Activated T-helper 9 cell treated with anti-CD3 and anti-CD28 coated beads, Interleukin-2, amount 50 U/mL, for 16 hours (primary cell): ENCODE measurements at regions not wholly inside any gene's neighbourhood (a gene's known extent, or its start where the extent isn't known, plus 50 kb on each side); places are given as distances from the start of the nearest gene placed in this dataset.

ENCODE experiments used
- DNase-seq: peaks from one replicate; pipeline ENCODE4 v3.0.0-alpha.2; 2020; ENCODE audit warnings: low read depth

DNA sequence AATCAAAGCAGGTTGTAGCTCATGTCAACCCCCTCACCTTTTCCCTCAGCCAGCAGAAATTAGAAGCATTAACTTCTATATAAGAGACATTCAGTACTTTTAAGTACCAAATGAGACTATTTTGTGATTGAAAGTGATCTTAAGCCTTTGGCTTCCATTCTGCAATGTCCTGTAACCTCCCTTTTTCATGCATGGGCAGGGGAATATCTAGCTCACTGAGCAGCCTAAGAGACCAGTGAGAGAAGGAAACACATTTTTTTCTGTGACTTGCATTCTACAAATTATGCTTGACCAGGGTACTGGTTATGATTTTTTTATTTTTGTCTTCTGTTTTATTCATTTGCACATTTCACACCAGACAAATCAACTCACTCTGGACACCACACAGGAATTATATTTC lies 369.6 kb downstream of the KCTD12 start:
- no peak for DNase-seq

DNA sequence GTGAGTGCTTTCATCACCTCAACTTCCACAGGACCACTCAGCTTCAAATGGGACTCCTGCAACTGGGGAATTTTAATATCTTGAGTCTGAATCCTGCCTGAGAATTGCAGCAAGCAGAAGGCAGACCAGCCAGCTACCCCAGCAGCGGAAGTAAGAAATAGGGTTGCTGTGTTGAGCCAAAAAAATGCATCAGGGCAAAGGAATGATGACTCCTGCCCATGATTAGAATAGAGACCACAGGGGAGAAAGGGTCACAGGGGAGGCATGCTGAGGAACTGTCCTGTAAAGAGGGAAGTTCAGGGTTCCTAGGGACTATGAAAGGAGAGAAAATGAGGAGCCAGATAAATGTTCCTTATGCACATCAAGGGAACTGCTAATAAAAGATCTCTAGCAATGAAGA lies 370.2 kb downstream of the KCTD12 start:
- no peak for DNase-seq

DNA sequence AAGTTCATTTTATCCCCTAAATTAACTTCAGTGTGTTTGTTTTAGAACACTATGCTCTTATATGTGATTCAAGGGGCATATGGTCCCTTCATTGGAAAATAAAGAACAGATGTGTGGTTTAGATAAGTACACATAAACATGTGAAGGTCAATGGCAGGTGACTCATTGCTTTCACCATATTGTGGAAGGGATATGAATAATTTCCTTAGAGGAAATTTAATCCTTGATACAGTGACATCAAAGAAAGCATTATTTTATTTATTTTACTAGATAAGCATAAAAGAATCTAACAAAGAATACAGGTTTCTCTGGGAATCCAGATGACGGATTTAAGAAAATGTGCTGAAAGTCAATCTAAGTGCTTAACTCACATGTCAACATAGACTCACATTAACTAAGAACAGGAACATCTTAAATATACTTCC lies 373.5 kb downstream of the KCTD12 start:
- DNase-seq = no peak

DNA sequence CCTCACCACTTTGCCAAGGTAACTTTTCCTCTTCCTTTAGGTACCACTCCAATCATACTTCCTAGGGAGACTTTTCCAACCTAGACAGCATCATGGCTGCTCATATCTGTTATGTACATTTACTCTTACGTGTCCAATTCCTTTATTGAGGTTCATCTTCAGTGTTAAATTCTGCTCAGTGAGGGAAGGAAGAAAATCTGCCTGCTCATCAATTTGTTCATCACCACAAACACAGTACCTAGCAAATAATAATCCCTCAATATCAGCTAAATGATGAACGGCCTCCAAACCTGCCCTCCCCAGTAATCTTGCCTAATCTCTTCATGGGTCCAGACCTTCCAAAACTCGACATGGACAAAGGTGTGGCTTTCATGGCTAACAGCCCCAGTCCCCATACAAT lies 380.8 kb downstream of the KCTD12 start:
- DNase-seq = no peak

DNA sequence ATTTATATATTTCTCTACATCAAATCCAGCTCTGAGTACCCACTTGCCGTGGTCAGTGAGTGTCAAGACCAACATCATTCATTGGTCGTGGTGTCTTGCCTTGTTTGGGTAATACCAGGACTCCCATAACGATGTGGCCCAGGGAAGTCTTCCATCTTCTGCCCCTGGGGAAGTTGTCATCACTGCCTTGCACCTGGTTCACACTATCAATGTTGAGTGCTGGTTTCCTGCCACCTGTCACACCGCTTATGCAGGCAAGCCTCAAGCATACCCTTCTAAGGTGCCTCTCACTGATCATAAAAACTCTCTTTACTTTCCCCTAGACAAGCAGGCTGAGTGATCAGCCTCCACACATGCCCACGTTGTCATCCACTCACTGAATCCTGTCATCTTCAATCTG lies 382.4 kb downstream of the KCTD12 start:
- DNase-seq = no peak

DNA sequence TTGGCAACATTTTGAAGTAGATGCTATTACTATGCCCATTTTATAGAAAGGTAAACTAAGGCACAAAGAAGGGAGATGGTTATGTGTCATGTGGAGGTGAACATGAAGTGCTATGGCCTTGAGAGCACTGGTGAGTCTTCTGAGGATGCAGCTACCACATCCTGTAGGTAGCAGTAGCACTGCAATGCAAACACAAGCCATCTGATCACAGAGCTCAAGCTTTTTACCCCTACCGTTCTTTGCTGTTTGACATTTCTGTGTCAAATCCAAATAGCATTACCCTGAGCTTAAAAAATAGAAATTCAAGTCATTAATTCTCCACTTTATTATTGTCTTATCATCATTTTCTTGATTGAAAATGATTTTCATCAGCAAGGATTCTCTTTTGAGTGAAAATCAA lies 382.9 kb downstream of the KCTD12 start:
- no peak for DNase-seq

DNA sequence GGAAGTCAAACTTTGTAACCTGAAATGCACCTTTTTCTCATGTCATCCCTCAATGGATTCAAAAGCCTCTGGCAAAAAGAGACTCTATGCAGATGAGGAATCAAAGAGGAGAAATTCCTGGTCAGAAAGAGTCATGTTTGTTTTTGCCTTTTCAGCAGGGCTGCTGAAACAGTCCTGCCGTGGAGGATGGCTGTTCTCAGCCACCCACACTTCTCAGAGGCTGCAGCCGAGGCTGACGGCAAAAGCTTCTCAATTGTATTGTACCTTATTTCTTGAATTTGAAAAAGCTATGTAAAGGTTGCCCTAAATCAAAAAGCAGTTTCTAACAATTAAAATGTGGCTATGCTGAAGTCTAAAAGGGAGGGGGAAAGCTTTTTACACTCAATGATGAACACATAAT lies 385.3 kb downstream of the KCTD12 start:
- no peak for DNase-seq

DNA sequence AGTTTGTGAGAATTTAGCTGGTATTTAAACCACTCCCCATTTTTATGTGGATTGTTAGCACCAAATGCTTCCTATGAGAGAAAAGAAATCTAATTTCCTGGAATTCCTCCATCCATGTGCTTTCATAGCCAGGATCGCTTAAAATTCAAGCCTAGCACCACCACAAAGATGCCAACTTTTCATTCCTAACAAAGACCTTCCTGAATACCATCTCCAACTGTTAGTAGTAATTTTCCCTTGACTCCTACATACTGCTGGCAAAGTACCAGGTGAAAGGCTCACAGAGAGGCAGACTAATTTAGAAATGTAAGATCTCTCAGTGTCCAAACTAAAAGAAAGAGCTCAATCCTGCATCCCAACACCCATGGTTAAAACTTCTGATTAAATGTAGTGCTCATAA lies 386.3 kb downstream of the KCTD12 start:
- no peak for DNase-seq

DNA sequence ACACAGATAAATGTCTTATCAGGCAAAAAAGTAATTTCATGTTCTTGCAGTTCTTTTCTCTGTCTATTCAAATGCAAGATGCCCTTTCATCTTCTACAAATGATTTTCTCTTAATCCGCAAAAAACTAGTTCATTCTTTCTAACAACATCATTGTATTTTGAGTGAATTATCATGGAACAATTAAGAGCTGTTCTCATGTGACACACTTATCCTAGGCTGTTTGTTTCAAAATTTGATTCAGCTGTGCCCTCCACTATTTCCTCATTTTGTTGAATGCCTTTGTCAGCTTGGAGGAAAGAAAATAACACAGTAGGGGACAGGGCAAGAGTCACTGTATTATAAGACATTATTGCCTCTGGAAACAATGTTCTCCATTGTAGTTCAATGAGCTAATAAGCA lies 396.9 kb downstream of the KCTD12 start:
- no peak for DNase-seq

DNA sequence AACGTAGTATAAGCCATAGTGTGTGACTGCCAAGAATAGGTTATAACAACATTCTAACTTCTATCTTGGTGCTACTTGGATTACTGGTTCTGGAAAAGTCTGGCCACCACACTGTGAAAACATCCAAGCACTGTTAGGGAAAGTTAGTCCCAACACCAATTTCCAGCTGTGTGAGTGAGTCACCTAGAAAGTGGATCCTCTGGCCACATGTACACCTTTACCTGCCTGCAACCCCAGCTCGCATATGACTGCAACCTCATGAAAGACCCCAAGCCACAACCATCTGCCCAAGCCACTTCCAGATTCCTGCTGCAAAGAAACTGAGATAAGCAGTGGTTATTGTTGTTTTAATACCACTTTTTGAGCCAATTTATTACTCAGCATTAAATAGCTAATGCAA lies 404.5 kb downstream of the KCTD12 start:
- DNase-seq = no peak

DNA sequence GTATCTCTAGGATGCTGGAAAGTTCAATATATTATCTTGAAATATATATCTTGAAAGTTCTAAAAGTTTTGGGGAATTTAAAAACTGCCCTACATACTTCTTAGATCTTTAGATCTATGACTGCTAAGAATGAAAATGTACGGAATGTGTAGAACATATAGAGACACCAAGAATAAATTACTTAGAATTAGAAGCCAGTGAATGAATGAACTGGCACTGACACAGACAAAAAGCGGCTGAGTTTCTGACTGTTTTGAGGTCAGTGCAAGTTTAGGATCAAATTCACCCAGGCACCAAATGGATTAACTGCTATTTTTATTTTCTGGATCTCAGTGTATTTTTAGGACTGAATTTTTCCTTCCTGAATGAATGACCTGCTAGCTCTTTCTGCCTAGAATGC lies 411.2 kb downstream of the KCTD12 start:
- no peak for DNase-seq

DNA sequence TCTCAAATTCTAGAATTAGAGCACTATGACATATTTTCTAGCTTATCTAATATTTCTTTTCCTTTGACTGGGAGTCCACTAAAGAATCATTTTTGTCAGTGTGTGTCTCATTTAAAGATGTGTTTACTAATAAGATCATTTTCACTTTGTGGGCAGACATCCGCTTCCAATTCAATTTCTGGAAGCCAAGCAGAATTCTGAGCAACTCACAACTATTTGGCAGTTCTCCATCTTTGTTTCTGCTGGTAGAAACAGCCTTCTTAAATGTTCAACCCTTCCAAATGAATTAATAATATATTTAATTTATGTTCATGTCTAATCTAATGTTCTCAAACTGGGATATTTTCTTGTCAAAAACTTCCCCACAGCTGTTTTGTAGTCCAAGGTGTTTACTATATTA lies 411.8 kb downstream of the KCTD12 start:
- DNase-seq = no peak

DNA sequence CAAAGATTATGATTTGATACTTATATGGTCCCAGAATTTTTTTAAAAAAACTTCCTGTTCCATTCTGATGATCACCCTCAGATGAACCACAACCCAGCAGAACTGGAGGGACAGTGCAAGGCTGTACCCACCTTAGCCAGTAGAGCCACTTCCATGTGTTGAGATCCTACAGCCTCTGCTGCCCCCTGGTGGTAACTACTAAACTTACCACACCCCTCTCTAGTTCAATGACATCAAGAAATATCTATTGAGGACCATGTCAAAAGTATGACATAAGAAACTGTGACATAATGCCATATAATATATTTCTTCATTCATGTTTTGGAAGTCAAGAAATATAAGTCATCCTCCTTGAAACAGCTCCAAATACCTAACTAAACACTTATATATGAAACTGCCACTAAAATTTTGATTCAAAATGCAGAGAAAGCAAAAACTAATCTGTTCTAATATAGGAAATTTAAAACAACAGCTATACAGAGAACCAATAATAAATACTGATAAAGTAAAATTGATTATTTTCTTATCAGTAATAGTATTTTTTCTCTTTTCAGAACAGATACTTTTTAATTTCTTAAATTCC lies 412.6 kb downstream of the KCTD12 start:
- DNase-seq = peak; percentile 24

DNA sequence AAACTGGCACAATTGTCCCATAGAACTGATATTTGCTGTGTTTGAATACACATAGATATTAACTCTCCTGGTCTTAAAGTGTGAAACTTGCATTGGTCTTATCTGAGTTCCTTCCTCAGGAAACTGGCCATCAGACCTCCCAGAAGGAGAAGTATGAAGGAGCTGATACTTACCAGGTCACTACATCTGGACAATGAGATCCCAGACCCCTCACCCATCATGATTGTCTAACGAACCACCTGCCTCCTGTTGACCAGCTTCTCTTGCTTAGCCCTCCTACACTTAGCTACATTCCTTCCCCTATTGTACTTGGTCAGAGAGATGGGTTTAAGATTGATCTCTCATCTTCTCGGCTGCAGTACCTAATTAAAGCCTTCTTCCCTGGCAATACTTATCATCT lies 413.3 kb downstream of the KCTD12 start:
- DNase-seq = no peak

DNA sequence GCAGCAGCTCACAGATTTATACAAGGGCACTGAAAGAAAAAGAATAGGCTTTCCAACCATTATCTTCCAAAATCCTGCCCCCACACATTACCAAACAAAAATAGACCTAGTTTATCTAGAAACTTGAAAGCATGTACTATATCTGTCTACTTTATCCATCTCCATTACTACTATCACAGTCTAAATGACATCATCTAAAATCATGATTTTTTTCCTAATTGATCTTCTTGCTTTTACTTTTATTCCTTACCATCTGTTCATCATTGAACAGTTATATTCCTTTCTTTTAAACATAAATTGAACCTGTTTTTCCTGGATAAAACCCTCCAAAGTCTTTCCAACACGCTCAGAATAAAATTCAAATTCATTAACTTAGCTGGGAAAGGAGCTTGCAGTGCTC lies 414.7 kb downstream of the KCTD12 start:
- no peak for DNase-seq

DNA sequence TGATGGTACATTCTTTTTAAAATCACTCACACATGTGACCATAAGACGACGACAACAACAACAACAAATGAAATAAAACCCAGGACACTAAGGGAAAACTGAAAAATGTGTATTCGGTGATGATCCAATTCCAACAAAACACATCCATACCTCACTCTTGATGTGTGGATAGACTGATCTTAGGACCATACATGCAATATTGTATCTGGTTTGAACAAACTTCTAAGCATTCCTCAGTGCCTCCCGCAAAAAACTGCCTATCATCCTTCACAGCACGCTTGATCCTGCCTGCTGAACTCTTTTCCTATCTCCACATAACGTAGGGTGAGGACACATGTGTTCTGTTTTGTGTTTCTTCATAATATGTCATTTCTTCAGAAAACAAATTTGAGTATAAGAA lies 415.2 kb downstream of the KCTD12 start:
- DNase-seq = no peak

DNA sequence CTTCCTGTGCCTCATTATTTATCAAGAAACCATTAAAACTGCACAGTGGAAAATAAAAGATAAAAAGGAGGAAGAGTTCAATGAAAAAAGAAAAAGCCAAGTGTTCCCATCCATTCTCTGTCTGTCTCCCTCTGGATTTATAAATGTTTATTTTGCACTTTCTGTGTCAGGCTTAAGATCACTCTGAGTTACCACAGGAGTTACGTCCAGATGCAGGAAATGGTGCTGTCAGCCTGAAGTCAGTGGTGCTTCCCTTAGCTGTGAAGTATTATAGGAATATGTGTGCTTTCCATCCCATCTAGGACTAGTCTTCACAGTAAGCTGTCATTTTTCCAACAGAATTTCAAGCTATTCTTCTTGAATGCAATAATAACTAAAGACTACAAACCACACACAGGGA lies 420.2 kb downstream of the KCTD12 start:
- no peak for DNase-seq

DNA sequence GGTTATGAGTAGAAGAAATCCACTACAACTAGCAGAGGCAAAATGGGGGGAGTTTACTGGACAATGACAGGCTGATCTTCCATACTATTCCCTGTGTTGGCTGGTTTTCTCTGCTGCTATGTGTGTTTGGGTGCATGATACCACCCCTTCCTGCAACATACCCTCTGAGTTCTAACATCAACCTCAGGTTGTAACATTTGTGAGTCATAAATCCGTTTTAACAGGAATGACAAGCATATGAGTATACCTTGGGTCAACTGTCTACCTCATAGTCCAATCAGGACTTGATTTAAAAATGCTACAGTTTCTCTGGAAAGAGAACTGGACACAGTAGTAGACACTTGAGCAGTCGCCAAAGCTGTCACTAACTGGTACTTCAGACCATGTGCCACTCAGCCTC lies 422.9 kb downstream of the KCTD12 start:
- no peak for DNase-seq

DNA sequence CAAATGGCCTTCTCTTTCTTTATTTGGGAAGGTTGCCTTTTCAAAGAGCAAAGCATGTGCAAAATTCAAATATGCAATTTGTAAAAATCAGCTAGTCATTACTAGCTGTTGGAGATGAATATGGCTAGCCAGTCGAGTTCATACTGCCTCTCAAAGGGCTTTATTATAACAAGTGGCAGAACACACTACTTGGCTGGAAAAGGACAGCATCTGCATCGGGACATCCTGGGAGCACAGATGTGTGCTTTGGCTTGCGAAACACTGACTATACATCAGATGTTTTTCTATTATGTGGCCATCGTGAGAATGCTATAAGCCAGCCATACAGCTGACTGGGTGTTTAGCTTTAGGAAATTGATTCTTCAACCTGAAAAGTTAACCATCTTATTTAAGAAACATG lies 424.2 kb downstream of the KCTD12 start:
- no peak for DNase-seq

DNA sequence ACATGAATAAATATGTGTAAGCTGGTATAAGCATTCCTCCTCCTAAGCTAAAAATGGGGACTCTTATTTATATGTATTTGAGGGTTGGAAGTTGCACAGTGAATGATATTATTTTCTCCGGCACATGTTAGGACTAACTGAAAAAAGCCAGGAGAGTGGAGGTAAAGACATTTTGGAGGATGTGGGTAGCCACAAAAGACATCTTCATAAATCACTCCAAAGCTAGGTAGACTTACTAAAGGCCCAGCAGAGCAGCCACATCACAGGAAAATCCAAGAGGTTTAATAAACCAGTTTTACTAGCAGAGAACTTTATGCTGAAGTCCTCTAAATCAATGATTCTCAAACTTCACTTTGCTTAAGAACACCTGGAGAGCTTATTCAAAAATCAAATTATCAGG lies 424.7 kb downstream of the KCTD12 start:
- no peak for DNase-seq

DNA sequence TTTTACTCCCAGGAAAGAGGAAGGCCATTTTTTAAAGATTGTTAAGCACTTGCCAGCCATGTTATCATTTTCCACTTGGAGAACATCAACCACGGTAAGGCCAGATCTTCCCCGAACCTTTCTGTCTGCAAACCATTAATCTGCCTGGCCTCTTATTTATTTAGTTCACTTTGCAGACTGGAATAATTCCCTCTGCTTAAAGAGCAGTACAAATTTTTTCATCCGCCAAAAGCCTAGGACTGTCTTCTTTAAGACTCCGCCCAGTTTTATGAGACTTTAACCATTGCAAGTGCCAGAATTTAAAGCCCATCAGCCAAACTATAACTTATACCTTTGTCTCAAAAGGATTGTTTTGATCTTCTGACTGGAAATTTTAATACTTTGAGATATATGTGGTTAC lies 426.3 kb downstream of the KCTD12 start:
- no peak for DNase-seq

DNA sequence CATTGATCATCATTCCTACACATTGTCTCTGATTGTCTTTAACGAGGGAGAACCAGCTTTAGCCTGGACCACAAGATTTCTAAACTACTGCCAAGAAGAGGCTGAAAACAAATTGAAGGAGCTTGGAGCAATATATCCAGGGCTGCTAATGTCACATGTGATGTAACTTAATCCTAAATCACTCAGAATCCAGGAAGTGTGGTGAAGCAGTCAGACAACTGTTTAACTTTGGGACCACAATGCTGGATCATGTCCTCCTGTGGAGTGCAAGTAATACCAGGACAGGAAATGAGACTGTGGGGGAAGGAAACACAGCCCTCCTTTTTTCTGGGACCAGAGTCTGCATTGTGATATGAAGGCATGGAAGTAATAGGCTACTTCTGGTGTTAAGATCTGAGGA lies 430.2 kb downstream of the KCTD12 start:
- no peak for DNase-seq

DNA sequence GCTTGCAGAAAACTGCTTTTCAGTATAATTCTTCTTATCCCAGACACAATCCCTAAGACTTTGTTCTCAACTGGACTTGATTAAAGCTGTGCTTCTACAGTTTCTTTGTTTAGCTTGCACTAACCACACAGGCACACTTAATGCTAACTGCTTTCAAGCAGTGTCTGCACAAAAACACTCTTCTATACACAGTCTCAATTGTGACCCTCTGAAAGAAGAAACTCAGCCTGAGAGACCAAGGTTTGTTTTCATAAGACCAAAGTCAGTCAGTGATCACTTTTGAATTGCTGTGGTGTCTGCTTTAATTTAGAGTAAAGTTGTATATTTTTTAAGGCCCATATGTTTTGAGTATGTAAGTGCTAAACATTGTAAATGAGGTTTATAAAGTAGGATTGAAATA lies 431.2 kb downstream of the KCTD12 start:
- DNase-seq = no peak

DNA sequence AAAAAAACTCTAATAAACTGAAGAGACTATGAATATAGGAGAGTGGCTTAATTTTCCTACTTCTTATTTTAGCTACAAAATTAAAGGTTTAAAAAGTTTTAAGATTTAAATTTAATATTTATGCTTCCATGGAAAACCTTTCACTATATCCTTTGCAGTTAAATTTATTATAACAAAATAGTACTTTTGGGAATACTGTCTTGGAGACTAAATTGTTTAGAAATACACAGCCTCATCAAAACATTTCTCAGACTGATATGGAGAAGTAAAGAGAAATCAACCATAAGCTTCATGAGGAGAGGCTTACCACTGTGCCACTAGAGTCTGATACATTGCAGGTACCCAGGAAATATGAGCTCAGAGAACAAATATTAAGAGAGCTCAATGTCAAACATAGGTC lies 436.5 kb downstream of the KCTD12 start:
- no peak for DNase-seq

DNA sequence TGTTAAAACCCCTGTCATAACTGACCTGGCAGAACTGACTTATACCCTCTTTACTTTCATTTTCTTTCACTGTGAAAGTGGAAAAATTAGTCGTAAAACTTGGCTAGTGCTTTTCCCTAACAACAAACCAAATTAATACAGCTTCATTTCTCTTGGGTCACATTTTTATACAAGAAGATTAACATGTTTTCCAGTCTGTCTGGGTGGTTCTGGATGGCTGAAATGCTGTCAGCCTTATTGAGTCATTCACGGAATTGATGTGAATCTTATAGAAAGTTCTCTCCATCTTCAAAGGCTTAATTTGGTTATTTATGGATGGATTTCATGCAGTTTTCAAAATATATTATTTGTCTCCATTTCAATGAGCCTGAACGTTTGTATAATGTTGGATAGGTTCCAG lies 440.0 kb downstream of the KCTD12 start:
- DNase-seq = no peak
